KOPT-K1 (cell line): ENCODE measurements at regions not wholly inside any gene's neighbourhood (a gene's known extent, or its start where the extent isn't known, plus 50 kb on each side); places are given as distances from the start of the nearest gene placed in this dataset.
"Not testable (repeated sequence)": the region's sequence is repeated elsewhere in the genome, so short reads cannot be mapped to it uniquely, and the experiment has no call there.

Experiments
- H3K27ac ChIP-seq: fragments of 200-600 bp; sonication (generic); 2 replicates; pipeline ENCODE4 v1.5.1; 2016; ENCODE audit warnings: antibody characterized with exemption, mild to moderate bottlenecking, low read depth, low read length; ENCODE audit not compliant: poor library complexity, severe bottlenecking
- H3K36me3 ChIP-seq: fragments of 200-600 bp; sonication (generic); 2 replicates; pipeline ENCODE4 v1.5.1; 2017; ENCODE audit warnings: antibody characterized with exemption, mild to moderate bottlenecking, low read length, moderate library complexity; ENCODE audit not compliant: insufficient read depth
- H3K9me3 ChIP-seq: fragments of 200-600 bp; sonication (generic); 2 replicates; pipeline ENCODE4 v1.5.1; 2017; ENCODE audit warnings: antibody characterized with exemption, low read length, mild to moderate bottlenecking; ENCODE audit not compliant: insufficient read depth, poor library complexity, severe bottlenecking

DNA sequence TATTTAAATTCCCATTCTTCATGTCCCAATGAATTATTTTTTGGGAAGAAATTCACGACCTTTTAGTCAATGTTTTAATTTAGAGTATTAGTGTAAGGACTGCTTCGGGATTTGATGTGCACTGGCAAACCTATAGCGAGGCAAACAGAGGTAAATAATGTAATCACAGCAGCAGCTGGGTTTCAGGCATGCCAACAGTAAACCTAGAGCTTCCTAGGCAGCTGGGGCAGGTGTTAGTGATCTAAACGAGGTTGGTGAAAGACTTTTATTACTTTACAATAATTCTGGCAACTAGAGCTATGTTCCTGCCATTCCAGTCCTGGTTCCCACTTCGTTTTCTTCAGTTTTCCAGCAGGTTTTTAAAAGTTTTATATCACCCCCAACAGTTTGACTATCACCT lies 1036.4 kb upstream of the FOXG1 start:
- Histone ChIP-seq H3K9me3 (no peaks in the 10 kb centered on the region), H3K36me3 (no peaks in the 10 kb centered on the region), H3K27ac (no peak overlapping the region)

- Histone ChIP-seq H3K36me3 (no peaks in the 10 kb centered on the region), H3K27ac (no peak overlapping the region), H3K9me3 (no peaks in the 10 kb centered on the region)
These were observed 1026.9 kb upstream of the FOXG1 start for GRCh38 chr14:27739657-27740156.

DNA sequence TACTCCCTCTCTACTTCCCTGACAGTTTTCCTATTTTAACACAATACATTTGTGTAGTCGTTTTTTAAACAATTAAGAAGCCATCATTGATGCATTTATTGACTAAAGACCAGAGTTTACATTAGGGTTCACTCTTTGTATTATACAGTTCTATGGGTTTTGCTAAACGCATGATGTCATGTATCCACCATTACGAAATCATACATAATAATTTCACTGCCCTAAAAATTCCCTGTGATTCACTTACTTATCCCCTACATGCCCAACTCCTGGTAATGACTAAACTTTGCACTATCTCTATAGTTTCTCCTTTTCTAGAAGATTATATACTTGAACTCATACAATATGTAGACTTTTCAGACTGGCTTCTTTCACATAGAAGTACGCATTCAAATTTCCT lies 1016.5 kb upstream of the FOXG1 start:
- H3K27ac ChIP-seq = no peak overlapping the region
- no peaks in the 10 kb centered on the region for H3K9me3 ChIP-seq
- no peaks in the 10 kb centered on the region for H3K36me3 ChIP-seq

DNA sequence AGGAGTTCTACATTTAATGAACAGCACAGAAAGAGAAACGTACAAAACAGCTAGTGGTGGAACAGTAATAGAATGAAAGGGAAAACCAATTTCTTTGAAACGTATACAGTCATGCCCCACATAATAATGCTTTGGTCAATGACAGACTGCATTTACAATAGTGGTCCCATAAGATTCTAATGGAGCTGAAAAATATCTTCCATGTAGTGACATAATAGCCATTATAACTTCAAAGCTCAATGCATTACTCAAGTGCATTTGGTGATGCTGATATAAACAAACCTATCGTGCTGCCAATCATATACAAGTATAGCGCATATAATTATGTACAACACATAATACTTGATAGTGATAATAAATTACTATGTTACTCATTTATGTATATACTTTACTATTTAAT lies 1008.9 kb upstream of the FOXG1 start:
- H3K9me3 ChIP-seq, H3K27ac ChIP-seq, H3K36me3 ChIP-seq: not testable (repeated sequence)

- not testable (repeated sequence) for H3K9me3 ChIP-seq, H3K36me3 ChIP-seq, H3K27ac ChIP-seq
These were observed 1006.2 kb upstream of the FOXG1 start for GRCh38 chr14:27760367-27760766.

- H3K9me3 ChIP-seq, H3K27ac ChIP-seq, H3K36me3 ChIP-seq: not testable (repeated sequence)
These were observed 967.2 kb upstream of the FOXG1 start for GRCh38 chr14:27799066-27800028.

DNA sequence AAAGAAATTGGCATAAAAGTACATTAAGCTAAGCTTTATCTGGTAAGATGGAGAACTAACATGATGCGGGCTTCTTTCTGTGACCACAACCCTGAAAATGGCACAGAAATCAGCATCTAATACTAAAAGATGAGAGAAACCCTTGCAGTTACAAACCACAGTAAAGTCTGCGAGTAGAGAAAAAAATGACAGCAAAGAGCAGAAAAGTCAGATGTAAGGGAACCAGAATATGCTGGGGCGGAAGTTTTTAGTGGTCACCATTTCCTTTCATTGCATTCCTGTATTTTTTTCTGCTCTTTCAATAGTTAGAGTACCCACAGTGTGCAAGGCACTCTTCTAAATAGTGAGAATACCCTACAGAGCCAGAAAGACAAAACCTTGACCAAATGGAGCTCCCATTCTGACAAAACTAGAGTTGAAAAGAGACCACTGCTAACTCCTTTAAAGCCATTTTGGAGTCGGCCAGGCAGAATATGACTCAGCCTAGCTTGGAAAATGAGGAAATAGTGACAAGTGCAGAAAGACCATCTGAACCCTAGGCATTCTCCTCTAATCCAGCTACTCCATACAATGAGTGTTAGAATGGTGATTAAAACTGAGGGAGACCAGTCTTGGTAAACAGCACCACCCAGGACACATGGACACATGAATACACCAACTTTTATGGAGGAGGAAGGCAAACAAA lies 948.7 kb upstream of the FOXG1 start:
- not testable (repeated sequence) for H3K9me3 ChIP-seq, H3K27ac ChIP-seq, H3K36me3 ChIP-seq

DNA sequence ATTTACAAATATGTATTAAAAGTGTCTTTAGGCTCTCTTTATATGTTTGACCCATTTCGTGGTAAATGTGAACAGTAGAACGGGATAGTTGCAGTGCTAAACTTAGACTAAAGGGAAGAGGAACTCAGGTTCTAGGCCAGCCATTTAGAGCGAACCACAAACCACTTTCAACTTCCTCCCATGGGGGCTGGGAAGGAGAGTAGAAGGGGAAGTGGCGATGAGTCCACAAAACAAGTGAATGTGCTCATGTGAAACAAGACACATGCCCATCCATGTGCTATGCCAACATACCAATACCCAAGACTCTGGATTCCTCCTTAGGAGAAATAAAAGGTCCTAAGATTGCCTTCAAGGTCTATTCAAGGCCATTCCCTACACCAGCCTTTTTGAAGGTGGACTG lies 940.4 kb upstream of the FOXG1 start:
- not testable (repeated sequence) for H3K27ac ChIP-seq, H3K9me3 ChIP-seq

DNA sequence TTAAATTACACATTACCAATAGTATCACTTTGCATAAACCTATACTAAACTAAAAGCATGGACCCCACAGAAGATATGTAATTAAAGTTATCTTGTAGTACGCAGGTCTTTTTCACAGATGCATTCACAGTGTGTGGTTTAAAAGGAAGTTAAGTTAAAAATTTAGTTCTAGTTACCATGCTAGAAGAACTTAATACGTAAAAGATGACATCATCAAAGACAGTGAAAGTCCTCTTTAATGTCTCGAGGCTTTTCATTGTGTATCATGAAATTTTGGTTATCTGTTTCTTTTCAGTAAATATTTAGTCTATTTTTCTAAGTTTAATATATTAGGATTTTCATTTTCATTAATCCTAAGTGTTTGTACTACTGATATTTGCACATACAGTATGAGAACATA lies 934.6 kb upstream of the FOXG1 start:
- not testable (repeated sequence) for H3K27ac ChIP-seq, H3K36me3 ChIP-seq, H3K9me3 ChIP-seq

More for the DNA sequence above, 940.4 kb upstream of the FOXG1 start:
- not testable (repeated sequence) for H3K36me3 ChIP-seq

DNA sequence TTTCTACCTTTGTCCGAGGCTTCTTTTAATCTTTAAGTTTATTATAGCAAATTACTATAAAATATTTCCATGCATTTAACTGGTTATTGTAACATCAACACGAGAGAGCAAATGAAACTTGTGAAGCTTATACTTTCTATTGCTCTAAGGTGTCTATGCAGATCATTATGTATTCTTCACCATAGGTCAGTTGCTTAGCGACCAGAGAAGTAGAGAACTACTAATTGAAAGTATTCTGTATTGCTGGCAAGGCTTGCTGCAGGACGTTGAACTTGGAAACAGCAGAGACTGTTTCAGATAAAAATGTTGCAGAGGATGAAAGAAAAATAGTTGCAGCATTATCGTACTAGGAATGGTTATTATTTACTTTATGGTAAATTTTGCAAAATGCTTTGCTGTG lies 933.6 kb upstream of the FOXG1 start:
- H3K36me3 ChIP-seq, H3K9me3 ChIP-seq, H3K27ac ChIP-seq: not testable (repeated sequence)

DNA sequence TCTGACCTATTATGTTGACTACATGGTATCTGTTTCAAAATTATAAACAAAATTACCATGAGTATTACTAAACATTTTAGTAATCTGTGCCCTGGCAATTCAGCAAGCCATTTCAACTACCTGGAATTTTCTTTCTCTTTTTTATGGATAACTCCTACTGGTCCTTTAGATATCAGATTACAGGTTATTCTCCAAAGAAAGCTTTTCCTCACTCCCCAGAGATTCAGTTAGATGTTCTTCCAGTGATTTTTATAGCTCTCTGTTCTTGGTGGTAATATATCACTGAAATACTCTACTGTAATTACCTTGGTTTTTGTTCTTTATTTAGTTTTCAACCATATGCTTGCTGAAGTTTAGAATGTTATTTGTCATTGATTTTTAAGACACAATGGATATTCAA lies 930.2 kb upstream of the FOXG1 start:
- H3K36me3 ChIP-seq = no peaks in the 10 kb centered on the region
- no peak overlapping the region for H3K27ac ChIP-seq
- no peaks in the 10 kb centered on the region for H3K9me3 ChIP-seq

DNA sequence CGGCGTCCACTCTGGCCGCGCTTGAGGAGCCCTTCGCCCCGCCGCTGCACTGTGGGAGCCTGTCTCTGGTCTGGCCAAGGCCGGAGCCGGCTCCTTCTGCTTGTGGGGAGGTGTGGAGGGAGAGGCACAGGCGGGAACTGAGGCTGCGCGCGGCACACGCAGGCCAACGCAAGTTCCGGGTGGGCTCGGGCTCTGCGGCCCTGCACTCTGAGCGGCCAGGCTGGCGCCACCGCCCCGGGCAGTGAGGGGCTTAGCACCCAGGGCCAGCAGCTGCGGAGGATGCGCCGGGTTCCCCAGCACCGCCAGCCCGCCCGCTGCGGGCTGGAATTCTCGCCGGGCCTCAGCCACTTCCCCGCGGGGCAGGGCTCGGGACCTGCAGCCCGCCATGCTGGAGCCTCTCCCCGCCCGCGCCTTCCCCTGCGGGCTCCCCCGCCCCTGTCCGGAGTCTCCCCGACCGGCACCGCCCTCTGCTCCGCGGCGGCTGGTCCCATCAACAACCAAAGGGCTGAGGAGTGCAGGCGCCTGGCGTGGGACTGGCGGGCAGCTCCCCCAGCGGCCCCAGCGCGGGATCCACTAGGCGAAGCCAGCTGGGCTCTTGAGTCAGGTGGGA lies 921.2 kb upstream of the FOXG1 start:
- H3K36me3 ChIP-seq = no peaks in the 10 kb centered on the region

DNA sequence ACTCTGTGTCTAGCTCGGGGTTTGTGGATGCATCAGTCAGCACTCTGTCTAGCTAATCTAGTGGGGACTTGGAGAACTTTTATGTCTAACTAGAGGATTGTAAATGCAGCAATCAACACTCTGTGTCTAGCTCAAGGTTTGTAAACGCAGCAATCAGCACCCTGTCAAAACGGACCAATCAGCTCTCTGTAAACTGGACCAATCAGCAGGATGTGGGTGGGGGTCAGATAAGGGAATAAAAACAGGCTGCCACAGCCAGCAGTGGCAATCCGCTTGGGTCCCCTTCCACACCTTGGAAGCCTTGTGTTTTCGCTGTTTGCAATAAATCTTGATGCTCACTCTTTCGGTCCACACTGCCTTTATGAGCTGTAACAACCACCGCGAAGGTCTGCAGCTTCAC lies 920.7 kb upstream of the FOXG1 start:
- H3K27ac ChIP-seq = no peak overlapping the region

More for the DNA sequence above, 921.2 kb upstream of the FOXG1 start:
- Histone ChIP-seq H3K27ac (no peak overlapping the region), H3K9me3 (no peaks in the 10 kb centered on the region)

DNA sequence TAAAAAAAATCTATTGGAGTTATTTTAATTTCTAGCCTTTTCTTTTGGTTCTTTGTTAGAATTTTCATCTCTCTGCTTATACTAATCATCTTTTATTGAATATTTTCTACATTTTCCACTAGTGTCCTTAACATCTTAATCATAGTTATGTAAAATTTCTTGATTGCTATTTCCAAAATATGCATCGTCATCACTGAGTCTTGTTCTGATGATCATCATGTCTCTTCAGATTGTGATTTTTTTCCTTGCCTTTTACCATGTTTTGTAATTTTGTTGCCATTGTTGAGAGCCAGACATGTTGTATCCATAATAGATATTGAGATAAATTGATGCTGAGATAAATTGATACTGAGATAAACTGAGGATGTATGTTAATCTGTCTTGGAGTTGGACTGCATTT lies 919.1 kb upstream of the FOXG1 start:
- H3K27ac ChIP-seq, H3K36me3 ChIP-seq, H3K9me3 ChIP-seq: not testable (repeated sequence)

More for the DNA sequence above, 920.7 kb upstream of the FOXG1 start:
- H3K9me3 ChIP-seq = no peaks in the 10 kb centered on the region
- no peaks in the 10 kb centered on the region for H3K36me3 ChIP-seq

GRCh38 chr14:27849193-27849592 lies 917.4 kb upstream of the FOXG1 start:
- not testable (repeated sequence) for H3K36me3 ChIP-seq, H3K9me3 ChIP-seq, H3K27ac ChIP-seq
